H1 (cell line): ENCODE measurements at regions not wholly inside any gene's neighbourhood (a gene's known extent, or its start where the extent isn't known, plus 50 kb on each side); places are given as distances from the start of the nearest gene placed in this dataset.

Experiments used
- FOSL1 ChIP-seq: IDR thresholded peaks from 2 replicates; pipeline ENCODE4 v1.6.1; 2011; ENCODE audit warnings: mild to moderate bottlenecking, low read depth, low read length, moderate library complexity; ENCODE audit not compliant: insufficient read depth
- TAF1 ChIP-seq: IDR thresholded peaks from 2 replicates; pipeline ENCODE4 v1.6.1; 2011; ENCODE audit warnings: mild to moderate bottlenecking, low read depth, low read length
- TBP ChIP-seq: IDR thresholded peaks from 2 replicates; pipeline ENCODE4 v1.6.1; 2011; ENCODE audit warnings: low read depth, low read length, improper control_type of control experiment
- TF ChIP-seq, protein P1 (sequence below): IDR thresholded peaks from 2 replicates; pipeline ENCODE4 v1.6.1; 2011; ENCODE audit warnings: low read depth, mild to moderate bottlenecking, low read length; ENCODE audit not compliant: insufficient read depth

GRCh38 chr5:108615216-108615615, 132.5 kb upstream of the FER start (continued):
- TF ChIP-seq, protein P1, sequence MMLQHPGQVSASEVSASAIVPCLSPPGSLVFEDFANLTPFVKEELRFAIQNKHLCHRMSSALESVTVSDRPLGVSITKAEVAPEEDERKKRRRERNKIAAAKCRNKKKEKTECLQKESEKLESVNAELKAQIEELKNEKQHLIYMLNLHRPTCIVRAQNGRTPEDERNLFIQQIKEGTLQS, result no peak
- TF ChIP-seq FOSL1 (no peak), TAF1 (no peak), TBP (no peak)
